ENCODE measurements at regions not wholly inside any gene's neighbourhood (a gene's known extent, or its start where the extent isn't known, plus 50 kb on each side); places are given as distances from the start of the nearest gene placed in this dataset.
"Not testable (repeated sequence)": the region's sequence is repeated elsewhere in the genome, so short reads cannot be mapped to it uniquely, and the experiment has no call there.

DNA sequence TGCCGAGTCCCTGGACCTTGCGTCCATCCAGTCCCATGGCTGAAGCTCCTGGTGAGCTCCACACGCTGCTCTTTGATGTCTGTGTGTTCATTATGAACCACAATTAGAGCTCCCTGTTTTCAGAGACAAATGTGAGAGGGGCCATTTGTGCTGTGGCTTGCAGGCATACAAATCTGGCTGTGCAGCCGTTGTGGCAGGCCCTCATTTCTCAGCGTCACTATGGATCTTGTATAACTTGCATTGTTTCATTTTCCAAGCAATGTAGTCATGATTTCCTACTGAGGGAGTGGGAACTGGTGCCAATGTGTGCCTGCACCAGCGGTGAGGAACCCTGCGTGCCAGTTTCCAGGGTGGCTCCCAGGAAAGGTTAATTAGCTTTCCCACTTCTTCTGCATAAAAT, 542.6 kb downstream of the TMEM114 start:
- DNase-seq = no peak

DNA sequence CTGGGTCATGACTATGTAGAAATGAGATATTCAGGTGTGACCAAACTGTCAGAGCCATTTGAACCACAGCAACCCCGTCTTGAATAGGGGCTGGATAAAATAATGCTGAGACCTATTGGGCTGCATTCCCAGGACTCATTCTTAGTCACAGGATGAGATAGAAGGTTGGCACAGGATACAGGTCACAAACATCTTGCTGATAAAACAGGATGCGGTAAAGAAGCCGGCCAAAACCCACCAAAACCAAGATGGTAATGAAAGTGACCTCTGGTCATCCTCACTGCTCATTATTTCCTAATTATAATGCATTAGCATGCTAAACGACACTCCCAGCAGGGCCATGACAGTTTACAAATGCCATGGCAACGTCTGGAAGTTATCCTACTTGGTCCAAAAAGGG, 545.5 kb downstream of the TMEM114 start:
- no peak for DNase-seq

DNA sequence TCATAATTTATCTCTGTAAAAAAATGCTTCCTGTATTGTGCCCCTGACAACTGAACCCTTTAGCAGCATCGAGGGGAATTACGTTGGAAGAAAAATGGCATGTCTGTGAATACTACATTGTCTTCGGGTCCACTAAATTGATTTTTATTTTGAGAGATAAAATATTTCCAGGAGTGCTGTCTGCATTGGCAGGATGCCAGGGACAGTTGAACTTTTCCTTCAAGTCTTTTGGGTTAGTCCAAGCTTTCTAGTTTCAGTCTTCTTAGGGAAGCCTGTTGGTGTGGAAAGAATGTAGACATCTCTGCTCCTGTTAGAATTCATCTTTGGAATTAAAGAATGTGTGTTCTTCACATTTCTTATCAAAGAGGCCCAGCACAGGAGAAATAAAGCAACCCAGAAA, 557.9 kb downstream of the TMEM114 start:
- DNase-seq = no peak

DNA sequence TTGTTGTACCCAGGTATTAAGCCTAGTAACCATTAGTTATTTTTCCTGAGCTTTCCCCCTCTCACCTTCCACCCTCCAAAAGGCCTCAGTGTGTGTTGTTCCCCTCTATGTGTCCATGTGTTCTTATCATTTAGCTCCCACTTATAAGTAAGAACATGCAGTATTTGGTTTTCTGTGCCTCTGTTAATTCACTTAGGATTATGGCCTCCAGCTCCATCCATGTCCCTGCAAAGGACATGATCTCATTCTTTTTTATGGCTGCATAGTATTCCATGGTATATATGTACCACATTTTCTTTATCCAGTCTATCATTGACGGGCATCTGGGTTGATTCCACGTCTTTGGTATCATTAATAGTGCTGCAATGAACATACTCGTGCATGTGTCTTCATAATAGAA, 560.3 kb downstream of the TMEM114 start:
- DNase-seq = not testable (repeated sequence)

GRCh38 chr16:8026450-8026849, 563.9 kb downstream of the TMEM114 start:
- no peak for DNase-seq

GRCh38 chr16:8023326-8023725, 567.0 kb downstream of the TMEM114 start:
- no peak for DNase-seq

- no peak for DNase-seq
Observed at GRCh38 chr16:8005096-8005860, 585.0 kb downstream of the TMEM114 start.

DNA sequence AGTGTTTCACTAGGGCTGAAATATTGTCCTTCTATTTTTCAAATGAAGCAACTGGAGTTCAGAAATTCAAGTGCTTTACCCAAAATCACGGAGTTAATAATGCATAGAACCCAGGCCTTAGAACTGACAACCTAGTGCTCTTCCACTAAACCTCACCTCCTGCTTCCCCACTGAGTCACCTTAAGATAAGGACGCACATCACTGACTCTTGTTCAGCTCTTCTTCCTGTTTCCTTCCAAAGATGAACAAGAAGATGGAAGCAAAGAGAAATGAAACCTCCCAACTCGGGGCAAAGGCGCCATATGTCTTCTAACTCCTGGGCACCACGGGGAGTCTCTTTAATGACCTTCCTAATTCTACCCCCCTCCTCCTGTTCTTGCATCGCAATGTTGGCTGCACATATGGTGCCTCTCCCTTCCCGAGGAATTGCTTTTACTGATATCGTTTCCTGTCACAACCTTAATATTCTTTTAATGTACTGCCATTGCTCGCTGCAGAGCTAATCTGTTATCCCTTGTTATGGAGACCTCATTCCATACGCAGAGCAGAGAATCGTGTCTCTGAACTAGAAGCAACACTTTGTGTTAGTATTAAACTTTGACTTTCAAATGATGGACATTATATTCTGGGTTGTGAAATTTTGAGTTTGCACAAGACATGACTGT, 591.4 kb downstream of the TMEM114 start:
- no peak for DNase-seq

GRCh38 chr16:7997966-7998365, 592.3 kb downstream of the TMEM114 start:
- no peak for DNase-seq

GRCh38 chr16:7992616-7993015, 597.7 kb downstream of the TMEM114 start:
- no peak for DNase-seq

GRCh38 chr16:7990626-7991260, 599.6 kb downstream of the TMEM114 start:
- no peak for DNase-seq

GRCh38 chr16:7983676-7984075, 606.6 kb downstream of the TMEM114 start:
- no peak for DNase-seq

DNA sequence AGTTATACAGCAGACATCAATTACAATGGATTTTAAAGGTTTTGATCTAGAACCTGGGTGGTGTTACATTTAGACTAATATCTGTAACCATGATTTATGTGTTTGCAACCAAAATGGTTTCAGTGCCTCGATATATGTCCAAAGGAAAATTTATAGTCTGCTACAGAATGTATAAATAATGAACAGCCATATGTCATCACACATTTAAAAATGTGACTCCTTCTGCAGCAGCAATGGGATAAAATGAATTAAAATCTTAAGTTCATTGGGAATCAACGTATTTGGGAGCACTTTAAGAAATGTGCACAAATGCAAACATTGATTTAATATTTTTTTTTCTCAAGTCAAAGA, 610.2 kb downstream of the TMEM114 start:
- no peak for DNase-seq

DNA sequence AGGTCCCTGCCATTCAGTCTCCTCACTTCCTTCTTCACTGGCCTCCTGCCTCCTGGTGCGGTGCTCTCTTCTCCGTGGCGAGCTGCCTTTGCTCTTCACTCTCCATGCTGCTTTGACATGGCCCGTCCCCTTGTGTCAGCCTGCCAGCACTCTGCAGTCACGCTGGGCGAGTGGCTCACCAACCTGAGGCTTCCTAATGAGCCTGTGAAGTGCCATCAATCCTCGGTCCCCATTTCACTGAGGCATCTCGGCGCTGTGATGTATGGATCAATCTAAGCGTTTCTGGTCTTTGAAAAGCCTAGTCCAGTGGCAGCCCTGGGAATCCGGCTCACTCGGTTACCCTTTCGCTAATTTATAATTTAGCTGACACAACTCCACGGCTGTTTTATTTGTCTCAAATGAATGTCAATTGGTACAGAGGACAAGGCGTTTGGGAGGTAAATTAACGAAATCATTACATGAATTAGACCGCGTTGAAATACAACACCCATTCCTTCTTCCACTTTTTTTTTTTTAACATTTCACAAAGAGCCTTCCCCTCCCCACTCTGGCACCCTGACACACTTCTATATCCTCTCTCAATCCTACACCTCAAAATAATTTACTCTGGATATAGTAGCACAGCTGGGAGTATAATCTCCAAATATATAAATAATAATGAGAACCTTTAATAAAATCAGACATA, 610.7 kb downstream of the TMEM114 start:
- no peak for DNase-seq

DNA sequence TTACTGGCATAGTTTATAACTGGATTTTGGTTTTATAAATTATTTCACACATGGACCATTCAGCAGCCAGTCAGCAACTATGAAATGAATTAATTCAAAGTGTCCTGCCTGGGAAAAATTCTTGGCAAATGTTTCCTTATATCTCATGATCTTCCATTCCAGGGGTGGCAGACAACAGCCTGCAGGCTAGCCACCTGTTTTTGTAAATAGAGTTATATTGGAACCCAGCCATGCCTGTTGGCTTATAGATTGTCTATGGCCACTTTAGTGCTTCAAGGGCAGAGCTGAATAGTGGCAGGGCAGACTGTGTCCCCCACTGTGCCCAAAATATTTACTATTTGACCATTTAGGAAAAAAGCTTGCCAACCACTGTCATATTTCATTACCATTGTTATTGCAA, 613.7 kb downstream of the TMEM114 start:
- DNase-seq = no peak

DNA sequence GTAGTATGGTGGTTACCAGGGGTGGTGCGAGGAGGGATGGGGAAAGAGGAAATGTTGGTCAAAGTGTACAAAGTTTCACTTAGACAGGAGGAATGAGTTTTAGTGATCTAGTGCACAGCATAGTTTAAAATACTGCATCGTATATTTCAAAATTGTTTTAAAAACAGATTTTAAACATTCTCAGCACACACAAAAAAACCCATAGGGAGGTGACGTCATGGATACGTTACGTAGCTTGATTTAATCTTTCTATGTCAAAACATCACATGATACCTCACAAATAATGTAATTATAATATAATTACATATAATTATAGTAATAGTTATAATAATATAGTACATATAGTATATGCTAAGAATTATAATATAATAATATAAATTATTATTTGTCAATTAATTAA, 614.2 kb downstream of the TMEM114 start:
- DNase-seq = no peak

GRCh38 chr16:7967996-7968509, 622.3 kb downstream of the TMEM114 start:
- no peak for DNase-seq

- no peak for DNase-seq
Observed at GRCh38 chr16:7964744-7965143, 625.6 kb downstream of the TMEM114 start.

DNA sequence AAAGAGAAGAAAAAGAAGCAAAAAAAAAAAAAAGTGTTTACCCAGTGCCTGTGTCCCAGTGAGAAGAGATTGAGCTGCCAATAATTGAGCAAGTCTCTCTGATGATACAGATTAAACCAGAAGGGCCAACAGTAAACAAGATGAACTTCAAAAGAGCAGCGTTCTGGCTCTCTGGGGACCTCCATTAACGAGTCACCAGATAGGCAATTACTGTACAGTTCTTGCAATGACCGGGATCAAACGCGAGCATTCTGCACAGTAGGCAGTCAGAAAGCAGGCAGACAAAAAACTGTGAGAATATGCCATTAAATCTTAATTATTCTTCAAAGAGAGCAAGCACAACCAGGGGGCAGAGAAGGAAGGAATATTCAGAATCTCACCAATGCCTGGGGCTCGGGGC, 626.1 kb downstream of the TMEM114 start:
- DNase-seq = no peak

DNA sequence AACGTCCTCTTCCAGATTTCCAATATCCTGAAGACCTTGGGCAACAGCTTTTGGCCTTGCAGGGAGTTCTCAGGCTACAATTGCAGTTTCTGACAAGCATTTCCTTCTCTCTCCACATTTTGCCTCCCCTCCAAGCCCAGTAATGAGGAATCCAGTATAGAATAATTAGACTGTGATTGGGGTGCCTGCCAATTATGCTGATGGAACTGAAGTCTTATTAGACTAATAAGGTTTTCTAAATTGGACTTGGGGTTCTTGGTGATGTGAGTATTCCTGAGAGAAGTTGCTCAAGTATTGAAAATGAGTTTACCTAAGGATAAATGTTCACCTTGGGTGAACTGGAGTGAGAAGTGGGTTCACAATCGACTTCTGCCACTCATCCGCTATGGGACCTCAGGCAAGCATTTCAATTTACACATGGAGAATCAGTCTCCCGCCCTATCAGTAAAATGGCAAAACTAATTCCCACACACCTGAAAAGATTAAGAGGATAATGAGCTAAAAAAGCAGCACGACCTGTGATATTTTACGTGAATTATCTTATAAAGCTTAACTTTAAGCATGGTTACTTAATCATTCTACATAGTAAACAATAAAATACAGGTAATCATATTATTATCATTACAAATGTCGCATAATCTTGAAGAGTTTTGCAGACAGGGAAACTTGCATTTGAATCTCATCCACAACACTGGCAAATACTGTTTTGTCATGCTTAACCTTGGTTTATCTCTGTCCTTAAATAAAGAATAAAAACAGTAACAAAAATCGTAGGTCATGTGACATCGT, 628.0 kb downstream of the TMEM114 start:
- no peak for DNase-seq

GRCh38 chr16:7957151-7957550, 624.5 kb downstream of the RBFOX1 start:
- DNase-seq = no peak

DNA sequence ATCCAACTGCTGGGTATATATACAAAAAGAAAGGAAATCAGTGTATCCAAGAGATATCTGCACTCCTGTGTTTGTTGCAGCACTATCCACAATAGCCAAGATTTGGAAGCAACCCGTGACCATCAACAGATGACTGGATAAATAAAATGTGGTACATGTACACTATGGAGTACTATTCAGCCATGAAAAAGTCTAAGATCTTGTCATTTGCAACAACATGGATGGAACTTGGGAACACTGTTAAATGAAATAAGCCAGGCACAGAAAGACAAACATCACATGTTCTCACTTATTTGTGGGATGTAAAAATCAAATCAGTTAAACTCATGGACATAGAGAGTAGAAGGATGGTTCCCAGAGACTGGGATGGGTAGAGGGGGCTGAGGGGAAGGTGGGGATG, 620.7 kb downstream of the RBFOX1 start:
- no peak for DNase-seq

DNA sequence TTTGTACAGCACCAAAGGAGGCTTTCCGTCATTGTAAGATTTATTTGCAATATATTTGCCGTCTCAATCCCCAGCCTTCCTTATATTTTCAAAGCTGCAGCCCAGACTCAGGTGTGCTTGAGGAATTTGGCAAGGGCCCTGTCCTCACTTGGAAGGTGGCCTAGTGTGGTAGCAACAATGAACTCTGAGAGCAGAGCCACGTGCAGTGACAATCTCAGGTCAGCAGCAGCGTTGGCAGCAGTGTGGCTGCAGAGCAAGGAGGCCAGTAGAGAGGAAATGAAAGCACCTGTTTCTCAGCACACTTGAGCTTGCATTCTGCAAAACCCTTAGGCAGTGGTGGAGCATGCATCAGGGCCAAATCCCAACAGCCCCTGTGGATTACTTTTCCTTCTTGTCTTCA, 613.5 kb downstream of the RBFOX1 start:
- DNase-seq = no peak
